ENCODE measurements at regions not wholly inside any gene's neighbourhood (a gene's known extent, or its start where the extent isn't known, plus 50 kb on each side); places are given as distances from the start of the nearest gene placed in this dataset.

DNA sequence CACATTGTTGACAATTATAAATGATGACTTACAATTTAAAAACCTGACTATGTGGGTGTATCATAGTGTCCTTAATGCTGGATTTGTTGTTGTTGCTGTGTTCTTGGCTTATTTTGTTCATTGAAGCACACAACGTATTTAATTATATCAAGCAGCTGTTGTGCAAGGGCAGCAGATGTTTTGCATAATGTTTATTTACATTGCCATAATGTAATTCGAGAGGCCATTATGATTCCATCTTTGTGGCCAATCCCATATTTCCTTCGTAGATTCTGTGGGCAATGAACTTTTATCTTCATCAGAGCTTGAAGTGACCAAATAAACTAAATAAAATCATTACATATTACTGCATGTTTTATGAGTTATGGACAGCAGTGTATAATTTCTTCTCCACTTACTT lies 422.6 kb upstream of the GALNTL6 start:
- 21% methylated on average over 3 of the region's 3 CpGs for WGBS (ENCODE audit: insufficient coverage, low coverage, low lambda C conversion rate, missing lambda C conversion rate)
- Histone ChIP-seq H3K27me3 (no peaks in the 10 kb centered on the region), H3K36me3 (no peaks in the 10 kb centered on the region), H3K27ac (no peak overlapping the region), H3K4me1 (peaks cover 0 to 2% (median 0%) of the 10 kb centered on the region in 4 donors), H3K9me3 (no peaks in the 10 kb centered on the region), H3K4me3 (no peak overlapping the region)
- intact Hi-C loops (cut with DNase I), result no loop called here
- no peak for DNase-seq
- TF ChIP-seq, protein P1, sequence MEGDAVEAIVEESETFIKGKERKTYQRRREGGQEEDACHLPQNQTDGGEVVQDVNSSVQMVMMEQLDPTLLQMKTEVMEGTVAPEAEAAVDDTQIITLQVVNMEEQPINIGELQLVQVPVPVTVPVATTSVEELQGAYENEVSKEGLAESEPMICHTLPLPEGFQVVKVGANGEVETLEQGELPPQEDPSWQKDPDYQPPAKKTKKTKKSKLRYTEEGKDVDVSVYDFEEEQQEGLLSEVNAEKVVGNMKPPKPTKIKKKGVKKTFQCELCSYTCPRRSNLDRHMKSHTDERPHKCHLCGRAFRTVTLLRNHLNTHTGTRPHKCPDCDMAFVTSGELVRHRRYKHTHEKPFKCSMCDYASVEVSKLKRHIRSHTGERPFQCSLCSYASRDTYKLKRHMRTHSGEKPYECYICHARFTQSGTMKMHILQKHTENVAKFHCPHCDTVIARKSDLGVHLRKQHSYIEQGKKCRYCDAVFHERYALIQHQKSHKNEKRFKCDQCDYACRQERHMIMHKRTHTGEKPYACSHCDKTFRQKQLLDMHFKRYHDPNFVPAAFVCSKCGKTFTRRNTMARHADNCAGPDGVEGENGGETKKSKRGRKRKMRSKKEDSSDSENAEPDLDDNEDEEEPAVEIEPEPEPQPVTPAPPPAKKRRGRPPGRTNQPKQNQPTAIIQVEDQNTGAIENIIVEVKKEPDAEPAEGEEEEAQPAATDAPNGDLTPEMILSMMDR (IDR thresholded peaks at IDR 0.05), result no peak
- TF ChIP-seq POLR2A (IDR thresholded peaks at IDR 0.05), result no peak
- no peak for ATAC-seq

DNA sequence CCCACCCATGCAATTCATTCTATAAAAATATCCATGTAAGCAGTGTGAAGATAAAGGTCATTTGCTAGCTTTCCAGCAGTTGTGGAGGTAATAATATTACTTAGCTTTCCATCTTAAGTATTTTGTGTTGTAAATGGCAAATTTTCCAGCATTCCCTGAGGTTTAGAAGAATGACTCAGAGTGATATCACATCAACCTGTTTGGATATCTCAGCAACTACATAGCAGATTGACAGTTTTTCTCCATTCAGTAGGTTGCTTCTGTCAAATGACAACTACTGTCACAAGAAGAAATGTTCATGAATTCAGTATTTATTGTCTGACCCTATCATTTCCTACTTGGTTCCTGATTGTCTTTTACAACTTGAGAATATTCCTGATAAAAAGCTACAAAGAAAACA lies 434.9 kb upstream of the GALNTL6 start:
- H3K4me3 ChIP-seq, result no peak overlapping the region
- H3K27ac ChIP-seq, result no peak overlapping the region
- DNase-seq, result no peak
- H3K9me3 ChIP-seq, result no peaks in the 10 kb centered on the region
- H3K36me3 ChIP-seq, result no peaks in the 10 kb centered on the region
- no peaks in the 10 kb centered on the region for H3K27me3 ChIP-seq
- no peak for TF ChIP-seq POLR2A (IDR thresholded peaks at IDR 0.05)
- TF ChIP-seq, protein P1 (IDR thresholded peaks at IDR 0.05), result no peak
- intact Hi-C loops (cut with DNase I), result no loop called here
- H3K4me1 ChIP-seq, result no peaks in the 10 kb centered on the region
- no peak for ATAC-seq

DNA sequence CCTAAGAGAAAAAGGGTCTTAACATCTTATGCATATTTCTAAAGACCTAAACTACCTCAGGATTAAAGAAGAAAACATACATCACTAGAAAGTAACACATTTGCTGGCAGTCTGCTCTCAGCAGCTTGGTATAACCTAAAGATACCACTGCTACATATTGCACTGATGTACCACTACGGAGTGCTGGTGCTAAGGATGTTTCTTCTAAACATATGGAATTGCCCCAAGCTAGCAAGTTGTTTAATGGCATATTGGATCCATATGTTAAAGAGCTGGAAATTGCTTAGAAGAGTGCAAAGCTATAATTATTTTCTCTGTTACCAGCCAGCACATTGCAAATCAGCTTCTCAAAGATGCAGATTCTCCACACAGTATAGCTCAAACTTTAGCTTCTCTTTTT lies 436.5 kb upstream of the GALNTL6 start:
- no peak for DNase-seq
- TF ChIP-seq POLR2A (IDR thresholded peaks at IDR 0.05), result no peak
- TF ChIP-seq, protein P1 (IDR thresholded peaks at IDR 0.05), result no peak
- H3K27ac ChIP-seq, result no peak overlapping the region
- no peaks in the 10 kb centered on the region for H3K9me3 ChIP-seq
- intact Hi-C loops (cut with DNase I), result no loop called here
- no peaks in the 10 kb centered on the region for H3K4me1 ChIP-seq
- no peaks in the 10 kb centered on the region for H3K27me3 ChIP-seq
- H3K36me3 ChIP-seq, result no peaks in the 10 kb centered on the region
- no peak for ATAC-seq
- 33% methylated on average over 1 of the region's 1 CpG for WGBS (ENCODE audit: insufficient coverage, low coverage, low lambda C conversion rate, missing lambda C conversion rate)
- no peak overlapping the region for H3K4me3 ChIP-seq

GRCh38 chr4:171353535-171353934 lies 459.7 kb upstream of the GALNTL6 start:
- Histone ChIP-seq H3K36me3 (no peaks in the 10 kb centered on the region), H3K4me1 (no peaks in the 10 kb centered on the region), H3K4me3 (no peak overlapping the region), H3K9me3 (no peaks in the 10 kb centered on the region), H3K27me3 (no peaks in the 10 kb centered on the region), H3K27ac (no peak overlapping the region)
- ATAC-seq, result no peak
- intact Hi-C loops (cut with DNase I), result no loop called here
- DNase-seq, result no peak
- TF ChIP-seq POLR2A (IDR thresholded peaks at IDR 0.05), result no peak
- TF ChIP-seq, protein P1 (IDR thresholded peaks at IDR 0.05), result no peak

- TF ChIP-seq, protein P1 (IDR thresholded peaks at IDR 0.05), result no peak
- TF ChIP-seq POLR2A (IDR thresholded peaks at IDR 0.05), result no peak
- Histone ChIP-seq H3K27me3 (no peaks in the 10 kb centered on the region), H3K27ac (no peak overlapping the region), H3K36me3 (no peaks in the 10 kb centered on the region), H3K4me3 (no peak overlapping the region), H3K9me3 (no peaks in the 10 kb centered on the region), H3K4me1 (no peaks in the 10 kb centered on the region)
- WGBS (ENCODE audit: insufficient coverage, low coverage, low lambda C conversion rate, missing lambda C conversion rate), result 46% methylated on average over 2 of the region's 2 CpGs
- DNase-seq (no peak), ATAC-seq (no peak)
- intact Hi-C loops (cut with DNase I), result no loop called here
Observed at GRCh38 chr4:171348090-171348489, 465.1 kb upstream of the GALNTL6 start.

Measured in right lobe of liver (tissue), 6 donors.